ENCODE measurements at regions not wholly inside any gene's neighbourhood (a gene's known extent, or its start where the extent isn't known, plus 50 kb on each side); places are given as distances from the start of the nearest gene placed in this dataset.
"Not testable (repeated sequence)": the region's sequence is repeated elsewhere in the genome, so short reads cannot be mapped to it uniquely, and the experiment has no call there.

GRCh38 chr6:170042596-170043118, 248.2 kb downstream of the DLL1 start:
- in situ Hi-C loops (cut with MboI; ENCODE audit: low pct_unique_long_range_greater_than_20kb in 2 of 9, low sequenced_read_pairs in 9 of 9, unreplicated experiment in 9 of 9), result no loop called here
- ATAC-seq (replicated peaks in 6 of 8), result peak in 2 of 8 experiments; percentile 13 to 19

GRCh38 chr6:170042123-170042522, 248.8 kb downstream of the DLL1 start:
- WGBS, 10 experiments, result 9 to 82% (median 56%) methylated on average over 1 to 4 of the region's 4 CpGs; no CpG with 5 or more reads in 2 of the 10 experiments
- in situ Hi-C loops (cut with MboI; ENCODE audit: low pct_unique_long_range_greater_than_20kb in 2 of 9, low sequenced_read_pairs in 9 of 9, unreplicated experiment in 9 of 9), result no loop called here
- Histone ChIP-seq H3K4me3 (no peak overlapping the region), H3K4me1 (replicated peaks in 1 of 2) (no peaks in the 10 kb centered on the region), H3K27ac (no peak overlapping the region)
- ATAC-seq (replicated peaks in 6 of 8), result peak in 5 of 8 experiments; percentile 53 to 81 (median 56)

More at GRCh38 chr6:170042596-170043118, 248.2 kb downstream of the DLL1 start:
- Histone ChIP-seq H3K4me3 (no peak overlapping the region), H3K4me1 (replicated peaks in 1 of 2) (no peaks in the 10 kb centered on the region), H3K27ac (no peak overlapping the region)
- 64 to 100% (median 92%) methylated on average over 2 to 13 of the region's 13 CpGs for WGBS, 10 experiments

DNA sequence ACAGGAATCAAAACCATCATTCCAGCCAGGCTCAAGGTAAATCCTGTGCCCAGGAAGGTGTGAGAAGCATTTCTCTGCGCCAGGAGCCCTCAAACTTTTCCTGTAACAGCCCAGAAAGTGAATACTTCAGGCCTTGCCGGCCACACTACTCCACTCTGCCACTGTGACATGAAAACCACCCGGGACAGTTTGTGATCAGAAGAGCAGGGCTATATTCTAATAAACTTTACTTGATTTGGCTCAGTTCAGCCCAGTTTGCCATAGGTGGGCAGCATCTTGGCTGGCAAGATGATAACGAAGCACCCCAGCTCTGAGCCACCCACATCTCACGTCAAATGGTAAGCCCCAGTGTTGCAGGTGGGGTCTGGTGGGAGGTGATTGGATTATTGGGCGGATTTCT, 249.4 kb downstream of the DLL1 start:
- ATAC-seq (replicated peaks in 6 of 8), result no peak
- no peak overlapping the region for H3K27ac ChIP-seq
- H3K4me3 ChIP-seq, result no peak overlapping the region
- no peaks in the 10 kb centered on the region for H3K4me1 ChIP-seq (replicated peaks in 1 of 2)
- in situ Hi-C loops (cut with MboI; ENCODE audit: low pct_unique_long_range_greater_than_20kb in 2 of 9, low sequenced_read_pairs in 9 of 9, unreplicated experiment in 9 of 9), result no loop called here
- 13 to 100% (median 84%) methylated on average over 1 to 4 of the region's 6 CpGs; no CpG with 5 or more reads in 3 of the 10 experiments for WGBS, 10 experiments

GRCh38 chr6:170040906-170041305, 250.0 kb downstream of the DLL1 start:
- Histone ChIP-seq H3K27ac (no peak overlapping the region), H3K4me3 (no peak overlapping the region), H3K4me1 (replicated peaks in 1 of 2) (no peaks in the 10 kb centered on the region)
- ATAC-seq (replicated peaks in 6 of 8), result no peak
- WGBS, 10 experiments, result 33 to 100% (median 67%) methylated on average over 1 to 5 of the region's 5 CpGs; no CpG with 5 or more reads in 4 of the 10 experiments
- in situ Hi-C loops (cut with MboI; ENCODE audit: low pct_unique_long_range_greater_than_20kb in 2 of 9, low sequenced_read_pairs in 9 of 9, unreplicated experiment in 9 of 9), result no loop called here

GRCh38 chr6:170040115-170040500, 250.8 kb downstream of the DLL1 start:
- ATAC-seq (replicated peaks in 6 of 8), result no peak
- 49 to 91% (median 85%) methylated on average over 1 to 7 of the region's 9 CpGs; no CpG with 5 or more reads in 3 of the 10 experiments for WGBS, 10 experiments
- in situ Hi-C loops (cut with MboI; ENCODE audit: low pct_unique_long_range_greater_than_20kb in 2 of 9, low sequenced_read_pairs in 9 of 9, unreplicated experiment in 9 of 9), result no loop called here
- Histone ChIP-seq H3K4me1 (replicated peaks in 1 of 2) (no peaks in the 10 kb centered on the region), H3K4me3 (no peak overlapping the region), H3K27ac (no peak overlapping the region)

- 40 to 100% (median 86%) methylated on average over 1 to 5 of the region's 28 CpGs; no CpG with 5 or more reads in 3 of the 10 experiments for WGBS, 10 experiments
- Histone ChIP-seq H3K4me1 (replicated peaks in 1 of 2) (no peaks in the 10 kb centered on the region), H3K4me3 (no peak overlapping the region), H3K27ac (no peak overlapping the region)
- in situ Hi-C loops (cut with MboI; ENCODE audit: low pct_unique_long_range_greater_than_20kb in 2 of 9, low sequenced_read_pairs in 9 of 9, unreplicated experiment in 9 of 9), result no loop called here
- no peak for ATAC-seq (replicated peaks in 6 of 8)
Measured at GRCh38 chr6:170039156-170040114, 251.4 kb downstream of the DLL1 start.

DNA sequence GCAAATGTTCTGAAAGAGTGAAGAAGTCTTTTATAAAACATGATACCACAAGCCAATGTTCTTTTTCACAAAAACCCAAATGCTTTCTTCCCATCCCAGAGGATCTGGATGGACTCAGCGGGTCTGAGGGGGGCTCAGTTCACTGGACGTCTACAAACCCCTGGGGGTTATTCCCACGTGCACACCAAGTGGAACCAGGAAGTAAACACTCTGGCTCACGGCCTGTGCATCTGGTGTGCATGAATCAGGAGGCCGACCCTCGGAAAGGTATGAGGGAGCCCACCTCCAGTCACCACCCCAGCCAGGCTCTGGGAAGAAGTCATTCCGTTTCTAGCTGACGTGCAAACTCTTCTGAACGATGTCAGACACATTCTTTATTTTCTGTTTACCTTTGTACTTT, 252.2 kb downstream of the DLL1 start:
- 28 to 94% (median 73%) methylated on average over 1 to 7 of the region's 9 CpGs; no CpG with 5 or more reads in 3 of the 10 experiments for WGBS, 10 experiments
- in situ Hi-C loops (cut with MboI; ENCODE audit: low pct_unique_long_range_greater_than_20kb in 2 of 9, low sequenced_read_pairs in 9 of 9, unreplicated experiment in 9 of 9), result no loop called here

DNA sequence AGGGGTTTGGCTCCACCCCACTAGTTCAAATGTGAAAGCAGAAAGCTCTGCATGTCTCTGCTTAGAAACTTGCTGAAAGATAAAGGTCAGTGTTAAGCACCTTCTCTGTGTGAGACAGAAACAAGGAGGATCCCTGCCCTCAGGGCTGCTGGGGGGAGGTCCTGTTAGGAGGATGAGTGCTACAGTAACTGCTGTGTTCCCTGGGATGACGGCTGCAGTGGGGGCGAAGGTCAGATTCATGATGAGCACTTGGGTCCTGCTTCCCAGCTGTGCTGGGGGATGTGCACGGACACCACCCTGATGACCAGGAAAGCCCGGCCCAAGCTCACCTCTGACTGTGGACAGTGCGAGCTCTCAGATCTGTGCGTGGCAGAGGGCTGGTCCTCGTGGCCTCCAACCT, 252.6 kb downstream of the DLL1 start:
- H3K27ac ChIP-seq, result no peak overlapping the region
- ATAC-seq (replicated peaks in 6 of 8), result peak in 2 of 8 experiments; percentile 22
- in situ Hi-C loops (cut with MboI; ENCODE audit: low pct_unique_long_range_greater_than_20kb in 2 of 9, low sequenced_read_pairs in 9 of 9, unreplicated experiment in 9 of 9), result no loop called here
- 80 to 100% (median 100%) methylated on average over 1 to 2 of the region's 7 CpGs; no CpG with 5 or more reads in 5 of the 10 experiments for WGBS, 10 experiments
- H3K4me1 ChIP-seq (replicated peaks in 1 of 2), result no peaks in the 10 kb centered on the region
- H3K4me3 ChIP-seq, result no peak overlapping the region

More for the DNA sequence above, 252.2 kb downstream of the DLL1 start:
- H3K27ac ChIP-seq, result no peak overlapping the region
- H3K4me3 ChIP-seq, result no peak overlapping the region
- no peak for ATAC-seq (replicated peaks in 6 of 8)
- no peaks in the 10 kb centered on the region for H3K4me1 ChIP-seq (replicated peaks in 1 of 2)

- ATAC-seq (replicated peaks in 6 of 8), result peak in 2 of 8 experiments; percentile 52 to 67
- Histone ChIP-seq H3K4me3 (no peak overlapping the region), H3K4me1 (replicated peaks in 1 of 2) (no peaks in the 10 kb centered on the region), H3K27ac (no peak overlapping the region)
- in situ Hi-C loops (cut with MboI; ENCODE audit: low pct_unique_long_range_greater_than_20kb in 2 of 9, low sequenced_read_pairs in 9 of 9, unreplicated experiment in 9 of 9), result no loop called here
- 3 to 100% (median 80%) methylated on average over 1 to 9 of the region's 15 CpGs; no CpG with 5 or more reads in 5 of the 10 experiments for WGBS, 10 experiments
Measured at GRCh38 chr6:170037541-170038250, 253.2 kb downstream of the DLL1 start.

DNA sequence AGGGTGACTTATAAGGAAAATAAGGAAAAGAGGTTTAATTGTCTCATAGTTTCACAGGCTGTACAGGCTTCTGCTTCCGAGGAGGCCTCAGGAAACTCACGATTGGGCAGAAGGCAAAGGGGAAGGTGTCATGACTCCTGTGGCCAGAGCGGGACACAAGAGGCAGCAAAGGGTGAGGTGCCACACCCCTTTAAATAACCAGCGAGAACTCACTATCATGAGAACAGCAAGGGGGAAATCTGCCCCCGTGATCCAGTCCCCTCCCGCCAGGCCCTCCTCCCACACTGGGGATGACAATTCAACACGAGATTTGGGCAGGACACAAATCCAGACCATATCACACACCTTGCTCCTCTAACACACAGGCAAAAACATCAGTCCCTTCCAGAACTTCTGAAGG, 254.0 kb downstream of the DLL1 start:
- H3K27ac ChIP-seq, result no peak overlapping the region
- in situ Hi-C loops (cut with MboI; ENCODE audit: low pct_unique_long_range_greater_than_20kb in 2 of 9, low sequenced_read_pairs in 9 of 9, unreplicated experiment in 9 of 9), result no loop called here
- no peaks in the 10 kb centered on the region for H3K4me1 ChIP-seq (replicated peaks in 1 of 2)
- no peak for ATAC-seq (replicated peaks in 6 of 8)
- 67 to 100% (median 74%) methylated on average over 2 to 7 of the region's 7 CpGs; no CpG with 5 or more reads in 6 of the 10 experiments for WGBS, 10 experiments
- H3K4me3 ChIP-seq, result no peak overlapping the region

DNA sequence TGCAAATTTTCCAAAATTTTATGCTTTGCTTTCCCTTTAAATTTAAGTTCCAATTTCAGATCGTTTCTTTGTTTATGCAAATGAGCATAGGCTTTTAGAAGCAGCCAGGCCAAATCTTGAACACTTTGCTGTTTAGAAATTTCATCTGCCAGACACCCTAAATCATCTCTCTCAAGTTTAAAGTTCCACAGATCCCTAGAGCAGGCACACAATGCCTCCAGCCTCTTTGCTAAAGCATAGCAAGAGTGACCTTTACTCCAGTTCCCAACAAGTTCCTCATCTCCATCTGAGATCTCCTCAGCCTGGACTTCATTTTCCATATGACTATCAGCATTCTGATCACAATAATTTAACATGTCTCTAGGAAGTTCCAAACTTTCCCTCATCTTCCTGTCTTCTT, 254.5 kb downstream of the DLL1 start:
- ATAC-seq (replicated peaks in 6 of 8), result peak in 2 of 8 experiments; percentile 9 to 62
- in situ Hi-C loops (cut with MboI; ENCODE audit: low pct_unique_long_range_greater_than_20kb in 2 of 9, low sequenced_read_pairs in 9 of 9, unreplicated experiment in 9 of 9); H3K27ac ChIP-seq; H3K4me3 ChIP-seq; H3K4me1 ChIP-seq (replicated peaks in 1 of 2): not testable (repeated sequence)
- WGBS, 10 experiments, result 0 to 50% (median 13%) methylated on average over 1 of the region's 1 CpG; no CpG with 5 or more reads in 1 of the 10 experiments

DNA sequence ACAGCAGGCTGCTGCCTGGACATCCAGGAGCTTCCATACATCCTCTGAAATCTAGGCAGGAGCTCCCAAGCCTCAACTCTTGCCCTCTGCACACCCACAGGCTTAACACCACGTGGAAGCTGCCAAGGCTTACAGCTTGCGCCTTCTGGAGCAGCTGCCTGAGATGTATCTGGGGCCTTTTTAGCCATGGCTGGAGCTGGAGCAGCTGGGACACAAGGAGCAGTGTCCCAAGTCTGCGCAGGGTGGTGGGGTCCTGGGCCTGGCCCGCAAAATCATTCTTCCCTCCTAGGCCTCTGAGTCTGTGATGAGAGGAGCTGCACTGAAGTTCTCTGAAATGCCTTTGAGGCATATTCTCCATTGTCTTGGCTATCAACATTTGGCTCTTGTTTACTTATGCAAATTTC, 255.0 kb downstream of the DLL1 start:
- in situ Hi-C loops (cut with MboI; ENCODE audit: low pct_unique_long_range_greater_than_20kb in 2 of 9, low sequenced_read_pairs in 9 of 9, unreplicated experiment in 9 of 9), result no loop called here
- ATAC-seq (replicated peaks in 6 of 8), result peak in 3 of 8 experiments; percentile 30 to 90 (median 50)
- Histone ChIP-seq H3K4me1 (replicated peaks in 1 of 2) (peaks cover 0 to under 1% of the 10 kb centered on the region in 2 donors), H3K27ac (no peak overlapping the region), H3K4me3 (no peak overlapping the region)
- 50 to 100% (median 60%) methylated on average over 1 to 4 of the region's 4 CpGs; no CpG with 5 or more reads in 5 of the 10 experiments for WGBS, 10 experiments

- H3K4me1 ChIP-seq (replicated peaks in 1 of 2), result peaks cover 0 to 3% of the 10 kb centered on the region in 2 donors
- in situ Hi-C loops (cut with MboI; ENCODE audit: low pct_unique_long_range_greater_than_20kb in 2 of 9, low sequenced_read_pairs in 9 of 9, unreplicated experiment in 9 of 9), result no loop called here
- WGBS, 10 experiments, result 46 to 100% (median 87%) methylated on average over 1 to 3 of the region's 3 CpGs; no CpG with 5 or more reads in 1 of the 10 experiments
- no peak overlapping the region for H3K4me3 ChIP-seq
- no peak overlapping the region for H3K27ac ChIP-seq
- no peak for ATAC-seq (replicated peaks in 6 of 8)
Measured at GRCh38 chr6:170035044-170035443, 255.8 kb downstream of the DLL1 start.
